ENCODE measurements at regions not wholly inside any gene's neighbourhood (a gene's known extent, or its start where the extent isn't known, plus 50 kb on each side); places are given as distances from the start of the nearest gene placed in this dataset.
"Not testable (repeated sequence)": the region's sequence is repeated elsewhere in the genome, so short reads cannot be mapped to it uniquely, and the experiment has no call there.

- DNase-seq (ENCODE audit: low read depth), result peak; percentile 78
Measured at GRCh38 chr1:121573881-121574504, 389.2 kb downstream of the SRGAP2C start.

- not testable (repeated sequence) for DNase-seq (ENCODE audit: low read depth)
Measured at GRCh38 chr1:121574505-121574899, 389.7 kb downstream of the SRGAP2C start.

GRCh38 chr1:121582898-121583297 lies 398.1 kb downstream of the SRGAP2C start:
- DNase-seq (ENCODE audit: low read depth), result not testable (repeated sequence)

GRCh38 chr1:121586369-121587229 lies 401.8 kb downstream of the SRGAP2C start:
- DNase-seq (ENCODE audit: low read depth), result peak; percentile 66

- no peak for DNase-seq (ENCODE audit: low read depth)
Measured at GRCh38 chr1:121587230-121587569, 402.4 kb downstream of the SRGAP2C start.

- peak; percentile 74 for DNase-seq (ENCODE audit: low read depth)
Measured at GRCh38 chr1:121587777-121588176, 403.0 kb downstream of the SRGAP2C start.

GRCh38 chr1:121594096-121594495 lies 409.3 kb downstream of the SRGAP2C start:
- peak; percentile 10 for DNase-seq (ENCODE audit: low read depth)

- DNase-seq (ENCODE audit: low read depth), result no peak
Measured at GRCh38 chr1:121595089-121595488, 410.3 kb downstream of the SRGAP2C start.

GRCh38 chr1:121604843-121605444 lies 420.2 kb downstream of the SRGAP2C start:
- DNase-seq (ENCODE audit: low read depth), result not testable (repeated sequence)

GRCh38 chr1:121607499-121607898 lies 422.7 kb downstream of the SRGAP2C start:
- not testable (repeated sequence) for DNase-seq (ENCODE audit: low read depth)
